DMS53 (cell line): ENCODE measurements at regions not wholly inside any gene's neighbourhood (a gene's known extent, or its start where the extent isn't known, plus 50 kb on each side); places are given as distances from the start of the nearest gene placed in this dataset.

ENCODE experiments used
- DNase-seq: peaks from one replicate; lab custom pipeline; 2025; lab: John Stamatoyannopoulos, UW

- DNase-seq = no peak
Measured at GRCh38 chr5:61652916-61653315, 320.9 kb downstream of the ZSWIM6 start.

- peak; percentile 10 for DNase-seq
Measured at GRCh38 chr5:61653807-61654580, 321.9 kb downstream of the ZSWIM6 start.

GRCh38 chr5:61654876-61655275 is 322.8 kb downstream of the ZSWIM6 start:
- no peak for DNase-seq

- no peak for DNase-seq
Measured at GRCh38 chr5:61657010-61657409, 325.0 kb downstream of the ZSWIM6 start.

- DNase-seq = no peak
Measured at GRCh38 chr5:61657686-61658085, 325.6 kb downstream of the ZSWIM6 start.

GRCh38 chr5:61658592-61659008 is 326.5 kb downstream of the ZSWIM6 start:
- peak; percentile 88 for DNase-seq

- DNase-seq = peak; percentile 88
Measured at GRCh38 chr5:61659221-61659696, 327.2 kb downstream of the ZSWIM6 start.

GRCh38 chr5:61662670-61663069 is 330.6 kb downstream of the ZSWIM6 start:
- no peak for DNase-seq

- no peak for DNase-seq
Measured at GRCh38 chr5:61666064-61666621, 334.1 kb downstream of the ZSWIM6 start.

- DNase-seq = no peak
Measured at GRCh38 chr5:61667525-61668218, 335.6 kb downstream of the ZSWIM6 start.

GRCh38 chr5:61669531-61669930 is 337.5 kb downstream of the ZSWIM6 start:
- no peak for DNase-seq

GRCh38 chr5:61670941-61671340 is 338.9 kb downstream of the ZSWIM6 start:
- DNase-seq = no peak

GRCh38 chr5:61673007-61673735 is 341.1 kb downstream of the ZSWIM6 start:
- peak; percentile 84 for DNase-seq

- DNase-seq = no peak
Measured at GRCh38 chr5:61674378-61674777, 342.3 kb downstream of the ZSWIM6 start.

GRCh38 chr5:61675015-61675692 is 343.1 kb downstream of the ZSWIM6 start:
- DNase-seq = peak; percentile 27

GRCh38 chr5:61677220-61677619 is 345.2 kb downstream of the ZSWIM6 start:
- no peak for DNase-seq

GRCh38 chr5:61678966-61679365 is 346.9 kb downstream of the ZSWIM6 start:
- DNase-seq = peak; percentile 25

GRCh38 chr5:61679562-61679961 is 347.5 kb downstream of the ZSWIM6 start:
- no peak for DNase-seq

GRCh38 chr5:61680247-61680646 is 348.2 kb downstream of the ZSWIM6 start:
- no peak for DNase-seq

- no peak for DNase-seq
Measured at GRCh38 chr5:61683148-61683547, 351.1 kb downstream of the ZSWIM6 start.

GRCh38 chr5:61683926-61684325 is 351.9 kb downstream of the ZSWIM6 start:
- DNase-seq = no peak
